ENCODE measurements at regions not wholly inside any gene's neighbourhood (a gene's known extent, or its start where the extent isn't known, plus 50 kb on each side); places are given as distances from the start of the nearest gene placed in this dataset.

DNA sequence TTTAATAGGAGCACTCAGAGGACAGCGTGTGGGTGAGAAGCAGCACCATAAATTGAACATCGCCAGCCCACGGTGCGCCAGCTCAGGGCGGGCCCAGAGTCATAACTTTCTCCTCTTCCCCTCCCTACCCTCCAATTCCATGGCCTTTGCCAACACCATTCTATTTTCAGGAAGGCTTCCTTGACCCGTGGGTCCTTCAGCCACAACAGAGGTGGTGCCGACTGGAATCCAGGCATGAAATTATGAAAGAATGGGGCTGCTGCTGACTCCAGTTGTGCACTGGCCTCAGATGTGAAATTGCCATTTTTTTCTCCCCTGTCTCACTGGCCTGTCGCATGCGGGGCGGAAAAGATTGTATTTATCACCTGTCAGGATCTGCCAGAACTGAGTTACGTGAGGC, 345.9 kb downstream of the MIAT start:
- no peak for DNase-seq (ENCODE audit: low spot score)

- no peak for DNase-seq (ENCODE audit: low spot score)
Measured at GRCh38 chr22:27004434-27004833, 347.0 kb downstream of the MIAT start.

- no peak for DNase-seq (ENCODE audit: low spot score)
Measured at GRCh38 chr22:27008454-27008853, 351.1 kb downstream of the MIAT start.

DNA sequence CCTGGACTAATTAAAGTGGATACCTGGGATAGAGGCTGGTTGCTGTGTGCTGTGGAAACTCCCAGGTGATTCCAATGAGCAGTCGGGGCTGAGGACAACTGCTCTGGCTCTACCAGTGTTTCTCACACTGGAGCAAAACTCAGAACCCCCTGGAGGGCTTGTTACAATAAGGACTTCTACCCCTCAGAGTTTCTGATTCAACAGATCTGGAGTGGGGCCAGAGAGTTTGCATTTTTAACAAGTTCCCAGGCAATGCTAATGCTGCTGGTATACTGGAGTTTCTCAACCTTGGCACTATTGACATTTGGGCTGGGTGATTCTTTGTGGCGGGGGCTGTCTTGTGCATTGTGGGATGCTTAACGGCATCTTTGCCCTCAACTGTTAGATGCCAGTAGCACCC, 353.7 kb downstream of the MIAT start:
- DNase-seq (ENCODE audit: low spot score) = no peak

DNA sequence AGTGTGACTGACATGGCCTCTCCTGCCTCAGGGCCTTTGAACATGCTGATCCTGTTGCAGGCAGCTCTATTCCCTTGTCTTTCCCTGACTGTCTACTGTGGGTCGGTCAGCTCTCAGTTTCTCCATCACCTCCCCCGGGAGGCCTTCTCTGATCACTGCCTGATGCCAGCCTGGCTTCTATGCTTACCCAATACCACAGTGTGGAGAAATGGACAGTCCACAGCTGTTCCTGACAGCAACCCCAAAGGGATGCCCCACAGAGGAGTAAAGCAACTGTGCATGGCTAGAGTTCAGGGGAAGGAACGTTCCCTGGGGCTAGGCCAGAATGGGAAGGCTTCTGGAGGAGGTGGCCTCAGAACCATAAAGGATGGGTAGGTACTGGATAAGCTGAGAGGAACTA, 354.3 kb downstream of the MIAT start:
- DNase-seq (ENCODE audit: low spot score) = no peak

DNA sequence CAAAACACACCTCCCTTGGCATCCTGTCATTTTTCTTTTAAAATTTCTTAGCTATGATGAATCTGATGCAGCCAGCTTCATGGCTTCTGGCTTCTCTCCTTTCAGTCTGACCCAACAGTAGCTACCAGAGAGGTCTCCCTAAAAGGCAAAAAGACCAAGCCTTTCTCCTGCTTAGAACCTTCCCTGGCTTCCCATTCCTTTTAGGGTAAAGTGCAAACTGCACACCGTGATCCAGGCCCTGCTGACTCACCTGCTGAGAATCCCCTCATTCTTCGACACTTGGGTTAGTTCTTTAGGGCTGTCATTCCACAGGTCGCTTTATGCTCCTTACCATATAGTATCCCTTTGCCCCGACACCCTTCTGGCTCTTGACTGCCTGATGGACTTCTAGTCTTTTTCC, 362.4 kb downstream of the MIAT start:
- DNase-seq (ENCODE audit: low spot score) = no peak

- no peak for DNase-seq (ENCODE audit: low spot score)
Measured at GRCh38 chr22:27022274-27022895, 365.0 kb downstream of the MIAT start.

- no peak for DNase-seq (ENCODE audit: low spot score)
Measured at GRCh38 chr22:27022896-27023361, 365.5 kb downstream of the MIAT start.

DNA sequence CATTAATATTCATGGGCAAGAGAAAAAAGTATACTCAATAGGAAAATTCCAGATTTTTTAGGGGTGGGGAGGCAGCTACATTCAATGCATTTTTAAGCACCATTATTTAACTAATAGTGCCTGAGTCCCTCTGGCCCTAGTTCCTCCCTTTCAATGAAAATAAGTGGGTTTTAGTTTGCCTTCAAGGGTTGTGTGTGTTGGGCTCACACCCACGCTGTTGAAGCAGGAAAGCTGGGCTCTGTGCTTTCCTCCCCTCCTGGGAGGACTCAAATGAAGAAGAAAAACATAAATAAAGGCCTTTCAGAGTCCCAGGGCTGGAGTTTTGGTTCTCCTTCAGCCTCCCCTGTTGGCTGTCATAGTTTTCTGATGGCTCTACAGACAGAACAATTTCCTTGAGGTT, 366.2 kb downstream of the MIAT start:
- no peak for DNase-seq (ENCODE audit: low spot score)

GRCh38 chr22:27024982-27025381, 367.6 kb downstream of the MIAT start:
- DNase-seq (ENCODE audit: low spot score) = no peak

DNA sequence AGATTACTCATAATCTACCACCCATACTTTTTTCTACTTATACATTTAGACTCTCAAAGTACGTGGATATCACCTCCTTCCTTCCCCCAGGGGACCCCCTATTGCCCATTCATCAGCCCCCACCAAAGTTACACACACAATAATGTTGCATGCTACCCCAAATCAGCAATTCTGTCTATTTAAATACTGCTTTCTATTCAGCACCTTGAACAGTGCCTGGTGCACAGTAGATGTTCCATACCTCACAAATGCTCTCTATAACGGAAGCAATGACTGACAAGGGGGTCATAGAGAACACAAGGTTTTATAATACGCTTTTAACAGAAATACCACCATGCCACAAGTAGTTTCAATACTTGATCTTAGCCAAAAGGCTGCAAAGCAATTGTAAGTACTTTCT, 370.7 kb downstream of the MIAT start:
- no peak for DNase-seq (ENCODE audit: low spot score)

GRCh38 chr22:27029584-27030130, 372.3 kb downstream of the MIAT start:
- no peak for DNase-seq (ENCODE audit: low spot score)

GRCh38 chr22:27032091-27032761, 374.8 kb downstream of the MIAT start:
- DNase-seq (ENCODE audit: low spot score) = no peak

GRCh38 chr22:27041745-27042310, 384.4 kb downstream of the MIAT start:
- DNase-seq (ENCODE audit: low spot score) = no peak

DNA sequence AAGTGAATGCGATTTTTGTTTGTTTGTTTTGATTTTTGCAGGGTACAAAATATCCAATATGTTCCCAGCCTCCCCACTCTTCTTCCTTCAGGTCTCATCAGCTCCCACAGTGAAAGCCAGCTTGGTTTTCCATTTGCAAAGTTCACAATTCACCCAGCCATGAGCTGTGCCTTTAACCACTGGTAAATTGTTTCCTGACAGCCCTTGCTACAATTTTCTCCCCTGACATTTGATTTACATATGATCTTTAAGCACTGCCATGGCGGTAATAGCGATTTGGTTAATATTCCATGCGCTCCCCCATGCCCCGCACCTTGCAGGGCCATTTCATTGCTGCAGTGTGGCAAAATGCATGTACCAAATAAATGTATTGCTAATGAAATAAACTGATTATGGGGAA, 385.9 kb downstream of the MIAT start:
- no peak for DNase-seq (ENCODE audit: low spot score)

DNA sequence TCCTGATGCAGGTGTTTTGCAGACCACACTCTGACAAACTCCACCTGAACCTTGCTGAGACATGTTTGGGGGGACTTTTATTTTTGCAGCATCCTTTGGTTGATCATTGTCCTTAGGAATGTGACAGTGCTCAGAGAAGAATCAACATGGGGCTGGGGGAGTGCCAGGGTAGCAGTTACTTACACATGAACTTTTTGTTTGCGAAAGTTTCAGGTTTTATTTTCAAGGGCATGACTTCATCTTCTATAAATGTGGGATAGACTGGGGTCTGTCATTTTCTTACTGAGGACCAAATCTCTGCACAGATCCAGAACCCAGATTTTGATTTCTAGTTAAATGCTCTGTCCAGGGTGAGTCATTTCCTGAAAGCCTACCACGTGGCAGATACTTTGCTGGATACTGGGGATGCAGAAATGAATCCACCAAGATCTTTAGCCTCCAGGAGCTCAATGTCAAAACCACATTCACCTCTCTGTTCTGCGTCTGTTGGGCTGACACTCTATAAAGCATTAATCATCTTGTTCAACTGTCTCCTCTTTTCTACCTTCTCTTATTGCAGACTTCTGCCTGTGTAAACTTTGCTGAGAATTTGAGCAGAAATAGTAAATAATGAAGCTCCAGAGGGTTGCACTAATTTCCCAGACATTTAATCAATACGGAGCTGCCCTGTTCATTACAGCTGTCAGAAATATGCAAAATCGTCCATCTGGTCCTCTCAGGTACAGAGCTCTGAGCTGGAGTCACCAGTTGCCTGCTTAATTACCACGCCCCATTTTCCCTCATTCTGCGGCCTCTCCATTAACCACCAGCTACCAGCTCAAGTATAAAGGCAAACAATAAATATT, 387.9 kb downstream of the MIAT start:
- no peak for DNase-seq (ENCODE audit: low spot score)

GRCh38 chr22:27046086-27046485, 388.7 kb downstream of the MIAT start:
- DNase-seq (ENCODE audit: low spot score) = no peak

DNA sequence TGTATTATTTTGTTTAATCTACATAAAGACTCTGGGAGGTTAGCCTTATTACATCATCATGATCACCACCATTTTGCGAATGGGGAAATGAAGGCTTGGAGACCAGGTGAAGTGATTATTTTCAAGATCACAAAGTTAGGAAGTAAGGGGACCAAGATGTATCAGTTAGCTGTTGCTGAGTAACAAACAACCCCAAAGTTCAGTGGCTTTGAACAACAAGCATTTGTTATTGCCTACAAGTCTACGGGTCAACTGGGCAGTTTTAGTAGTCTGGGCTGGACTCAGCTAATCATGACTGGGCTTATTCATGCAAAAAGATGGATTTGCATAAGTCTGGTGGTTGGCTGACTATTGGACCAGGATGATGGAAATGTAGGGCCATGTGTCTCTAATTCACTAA, 389.2 kb downstream of the MIAT start:
- DNase-seq (ENCODE audit: low spot score) = no peak

DNA sequence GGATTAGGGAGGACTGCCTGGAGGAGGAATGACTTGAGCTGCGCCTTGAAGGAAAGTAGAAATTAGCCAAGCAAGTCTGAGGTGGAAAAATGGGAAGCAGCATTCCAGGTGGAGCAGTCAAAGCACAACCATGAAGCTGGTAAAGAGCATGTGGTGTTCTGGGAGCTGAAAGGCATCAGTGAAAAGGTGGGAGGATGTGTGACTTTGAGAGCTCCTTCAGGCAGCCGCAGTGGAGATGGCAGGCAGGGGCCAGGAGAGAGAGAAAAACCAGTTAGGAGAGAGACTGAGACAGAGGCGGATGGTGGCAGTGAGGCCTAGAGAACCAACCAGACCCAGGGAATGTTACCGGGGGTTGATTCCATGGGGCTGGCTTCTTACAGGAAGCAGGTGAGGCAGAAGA, 393.4 kb downstream of the MIAT start:
- DNase-seq (ENCODE audit: low spot score) = no peak

GRCh38 chr22:27051407-27051806, 394.0 kb downstream of the MIAT start:
- DNase-seq (ENCODE audit: low spot score) = no peak

DNA sequence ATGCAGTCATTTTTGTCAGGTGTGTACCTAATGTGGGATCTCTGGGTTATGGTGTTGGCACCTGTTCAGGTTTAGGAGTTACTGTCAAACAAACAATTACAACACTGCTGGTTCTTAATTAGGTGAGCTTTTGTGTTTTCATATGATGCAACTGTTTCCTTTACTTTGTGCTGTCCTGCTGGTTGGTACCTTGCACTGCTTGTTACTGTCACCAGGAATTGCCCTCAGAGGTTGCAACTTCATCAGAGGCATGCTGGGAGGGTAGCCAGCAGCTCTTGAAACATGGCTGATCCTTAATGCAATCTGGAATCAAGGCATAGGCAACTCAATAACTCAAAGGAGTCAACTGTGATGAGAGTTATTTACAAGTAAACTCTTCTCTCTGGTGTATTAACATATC, 400.3 kb downstream of the MIAT start:
- no peak for DNase-seq (ENCODE audit: low spot score)

- no peak for DNase-seq (ENCODE audit: low spot score)
Measured at GRCh38 chr22:27060190-27060589, 402.8 kb downstream of the MIAT start.

DNA sequence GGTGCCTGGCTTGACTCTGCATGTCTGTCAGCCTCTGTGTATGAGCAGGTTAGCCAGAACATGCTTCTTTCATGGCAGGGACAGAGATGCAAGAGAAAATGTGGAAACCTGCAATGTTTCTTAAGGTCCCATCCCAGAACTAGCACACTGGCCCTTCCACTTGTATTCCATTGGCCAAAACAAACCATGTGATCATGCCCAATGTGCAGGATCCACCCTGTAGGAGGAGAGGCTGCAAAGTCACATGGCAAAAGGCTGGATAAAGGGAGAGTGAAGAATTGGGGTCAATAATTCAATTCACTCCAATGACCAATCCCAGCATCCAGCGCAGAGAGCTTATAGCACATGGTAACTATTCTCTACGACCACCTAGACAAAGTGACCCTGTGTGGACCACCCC, 405.5 kb downstream of the MIAT start:
- DNase-seq (ENCODE audit: low spot score) = no peak

All from germinal center (tissue), 1 donor.